HEK293T (cell line): ENCODE measurements at regions not wholly inside any gene's neighbourhood (a gene's known extent, or its start where the extent isn't known, plus 50 kb on each side); places are given as distances from the start of the nearest gene placed in this dataset.
"Not testable (repeated sequence)": the region's sequence is repeated elsewhere in the genome, so short reads cannot be mapped to it uniquely, and the experiment has no call there.

Experiments
- CTCF ChIA-PET: fragments of 350-600 bp; formaldehyde crosslinking; extraction: SDS; loops from one replicate; lab custom pipeline; 2021; ENCODE audit warnings: antibody characterized with exemption, inconsistent platforms; lab: Yijun Ruan, JAX
- POLR2A ChIA-PET: fragments of 350-600 bp; formaldehyde crosslinking; extraction: SDS; loops from one replicate; lab custom pipeline; 2020; ENCODE audit warnings: antibody characterized with exemption, inconsistent platforms; lab: Yijun Ruan, JAX
- DNase-seq: peaks from one replicate; pipeline ENCODE4 v3.0.0; 2012; ENCODE audit warnings: mixed read lengths; ENCODE audit errors: extremely low spot score
- ARNT ChIP-seq: fragments of 450-650 bp; IDR thresholded peaks from 2 replicates; pipeline ENCODE4 v1.6.1; 2017; ENCODE audit warnings: mild to moderate bottlenecking
- BHLHE40 ChIP-seq: fragments of 450-650 bp; IDR thresholded peaks from 2 replicates; pipeline ENCODE4 v1.6.1; 2016; ENCODE audit warnings: mild to moderate bottlenecking, moderate library complexity, borderline replicate concordance
- CTBP1 ChIP-seq: fragments of 450-650 bp; IDR thresholded peaks from 2 replicates; pipeline ENCODE4 v1.6.1; 2016; ENCODE audit warnings: borderline replicate concordance
- ELF4 ChIP-seq: fragments of 450-650 bp; IDR thresholded peaks from 2 replicates; pipeline ENCODE4 v1.6.1; 2017; ENCODE audit warnings: antibody characterized with exemption
- FOXA1 ChIP-seq: fragments of 450-650 bp; IDR thresholded peaks from 2 replicates; pipeline ENCODE4 v1.6.1; 2016; ENCODE audit warnings: mild to moderate bottlenecking
- FOXK2 ChIP-seq: fragments of 450-650 bp; IDR thresholded peaks from 2 replicates; pipeline ENCODE4 v1.6.1; 2016; ENCODE audit warnings: mild to moderate bottlenecking
- FOXM1 ChIP-seq: fragments of 450-650 bp; IDR thresholded peaks from 2 replicates; pipeline ENCODE4 v1.6.1; 2017; ENCODE audit warnings: mild to moderate bottlenecking, borderline replicate concordance
- HDGF ChIP-seq: fragments of 450-650 bp; IDR thresholded peaks from 2 replicates; pipeline ENCODE4 v1.6.1; 2017; ENCODE audit warnings: antibody characterized with exemption, borderline replicate concordance
- L3MBTL2 ChIP-seq: fragments of 450-650 bp; conservative IDR thresholded peaks from 2 replicates; pipeline ENCODE4 v1.6.1; 2016; ENCODE audit warnings: mild to moderate bottlenecking
- LEF1 ChIP-seq: fragments of 450-650 bp; IDR thresholded peaks from 2 replicates; pipeline ENCODE4 v1.6.1; 2017; ENCODE audit warnings: mild to moderate bottlenecking, borderline replicate concordance
- NFRKB ChIP-seq: fragments of 450-650 bp; IDR thresholded peaks from 2 replicates; pipeline ENCODE4 v1.6.1; 2016; ENCODE audit warnings: mild to moderate bottlenecking, moderate library complexity
- PKNOX1 ChIP-seq: fragments of 450-650 bp; IDR thresholded peaks from 2 replicates; pipeline ENCODE4 v1.6.1; 2016
- SP1 ChIP-seq: fragments of 450-650 bp; IDR thresholded peaks from 2 replicates; pipeline ENCODE4 v1.6.1; 2017
- SUZ12 ChIP-seq: fragments of 450-650 bp; IDR thresholded peaks from 2 replicates; pipeline ENCODE4 v1.6.1; 2016; ENCODE audit warnings: mild to moderate bottlenecking
- TARDBP ChIP-seq: fragments of 450-650 bp; IDR thresholded peaks from 2 replicates; pipeline ENCODE4 v1.6.1; 2016
- ZNF384 ChIP-seq: fragments of 450-650 bp; IDR thresholded peaks from 2 replicates; pipeline ENCODE4 v1.6.1; 2016

- ChIA-PET CTCF (no interaction called here), POLR2A (no interaction called here)
- no peak for DNase-seq
- no peak for TF ChIP-seq L3MBTL2
- no peak for TF ChIP-seq PKNOX1
- TF ChIP-seq NFRKB, result no peak
- TF ChIP-seq ARNT, result no peak
- TF ChIP-seq FOXA1, result no peak
- no peak for TF ChIP-seq CTBP1
- no peak for TF ChIP-seq FOXM1
- TF ChIP-seq FOXK2, result no peak
- TF ChIP-seq ZNF384, result no peak
- TF ChIP-seq HDGF, result no peak
- TF ChIP-seq TARDBP, result no peak
- TF ChIP-seq LEF1, result no peak
- no peak for TF ChIP-seq ELF4
- no peak for TF ChIP-seq BHLHE40
- no peak for TF ChIP-seq SUZ12
- TF ChIP-seq SP1, result no peak
These were observed 477.7 kb downstream of the PLCL1 start for GRCh38 chr2:198282061-198282460.

GRCh38 chr2:198280145-198280544, 475.8 kb downstream of the PLCL1 start:
- TF ChIP-seq ZNF384, result no peak
- no peak for TF ChIP-seq NFRKB
- no peak for TF ChIP-seq FOXK2
- no peak for TF ChIP-seq TARDBP
- no peak for TF ChIP-seq FOXA1
- ChIA-PET POLR2A (no interaction called here), CTCF (interaction anchor here (0.6 kb wide), 1 partner anchor 252 kb away, joined by 3 read pairs; no protein-coding TSS in a partner anchor)
- DNase-seq, result no peak

- TF ChIP-seq HDGF (no peak), CTBP1 (no peak), L3MBTL2 (no peak), LEF1 (no peak), PKNOX1 (no peak), ELF4 (no peak), SP1 (no peak), BHLHE40 (no peak), SUZ12 (no peak), FOXM1 (no peak), NFRKB (no peak), ARNT (no peak), TARDBP (no peak), ZNF384 (no peak), FOXK2 (no peak)
- CTCF ChIA-PET, result interaction anchor here (0.9 to 1.0 kb wide), 2 partner anchors 16 to 17 kb away, joined by 3 to 4 read pairs; no protein-coding TSS in a partner anchor
- DNase-seq, result no peak
- POLR2A ChIA-PET, result no interaction called here
These were observed 474.6 kb downstream of the PLCL1 start for GRCh38 chr2:198279026-198279425.

- CTCF ChIA-PET, result no interaction called here
- TF ChIP-seq SUZ12, result no peak
- no peak for TF ChIP-seq LEF1
- TF ChIP-seq CTBP1, result no peak
- no peak for TF ChIP-seq ZNF384
- TF ChIP-seq PKNOX1, result no peak
- TF ChIP-seq FOXA1, result no peak
- TF ChIP-seq HDGF, result no peak
- POLR2A ChIA-PET, result no interaction called here
- no peak for DNase-seq
These were observed 472.8 kb downstream of the PLCL1 start for GRCh38 chr2:198277181-198277580.

- DNase-seq, result no peak
- no peak for TF ChIP-seq BHLHE40
- TF ChIP-seq HDGF, result no peak
- TF ChIP-seq TARDBP, result no peak
- TF ChIP-seq L3MBTL2, result no peak
- no peak for TF ChIP-seq PKNOX1
- no peak for TF ChIP-seq SUZ12
- no peak for TF ChIP-seq ZNF384
- TF ChIP-seq FOXK2, result no peak
- no peak for TF ChIP-seq FOXA1
- POLR2A ChIA-PET, result no interaction called here
- CTCF ChIA-PET, result no interaction called here
These were observed 469.3 kb downstream of the PLCL1 start for GRCh38 chr2:198273660-198274059.

- DNase-seq, POLR2A ChIA-PET, CTCF ChIA-PET: not testable (repeated sequence)
These were observed 465.8 kb downstream of the PLCL1 start for GRCh38 chr2:198270157-198270556.

GRCh38 chr2:198268519-198268918, 464.1 kb downstream of the PLCL1 start:
- ChIA-PET CTCF (interaction anchor here (0.7 kb wide), 1 partner anchor 1217 kb away, joined by 3 read pairs; no protein-coding TSS in a partner anchor), POLR2A (no interaction called here)
- no peak for TF ChIP-seq FOXM1
- no peak for TF ChIP-seq ELF4
- TF ChIP-seq FOXA1, result no peak
- no peak for TF ChIP-seq SP1
- TF ChIP-seq FOXK2, result no peak
- TF ChIP-seq ARNT, result no peak
- TF ChIP-seq LEF1, result no peak
- TF ChIP-seq NFRKB, result no peak
- no peak for TF ChIP-seq L3MBTL2

More at GRCh38 chr2:198268519-198268918, 464.1 kb downstream of the PLCL1 start:
- DNase-seq, result no peak
